Activated naive CD4-positive, alpha-beta T cell treated with anti-CD3 and anti-CD28 coated beads, Interleukin-2, amount 50 U/mL, for 72 hours (primary cell): ENCODE measurements at regions not wholly inside any gene's neighbourhood (a gene's known extent, or its start where the extent isn't known, plus 50 kb on each side); places are given as distances from the start of the nearest gene placed in this dataset.
A peak's percentile ranks its signal among the peaks of the same experiment; 100 is the strongest.

ENCODE experiments used
- ATAC-seq, 2 donors: fragments of 150-1000 bp; cut with Tn5 transposase; 2 replicates each; pipeline ENCODE4 v1.10.0; 2021; ENCODE audit warnings: mild to moderate bottlenecking in 2 of 2, moderate library complexity in 2 of 2
- DNase-seq, 2 donors: peaks; one replicate each; pipeline ENCODE4 v3.0.0; 2021 to 2022; ENCODE audit warnings: low spot score in 2 of 2
- H3K27ac Mint-ChIP-seq, 2 donors: one replicate each; pipeline ENCODE4 v1.8.0; 2022; ENCODE audit warnings: mild to moderate bottlenecking in 2 of 2, mixed read lengths in 2 of 2
- H3K36me3 Mint-ChIP-seq, 2 donors: one replicate each; pipeline ENCODE4 v1.8.0; 2022; ENCODE audit warnings: mixed read lengths in 2 of 2
- H3K9me3 Mint-ChIP-seq, 2 donors: one replicate each; pipeline ENCODE4 v1.8.0; 2022; ENCODE audit warnings: mixed read lengths in 2 of 2

DNA sequence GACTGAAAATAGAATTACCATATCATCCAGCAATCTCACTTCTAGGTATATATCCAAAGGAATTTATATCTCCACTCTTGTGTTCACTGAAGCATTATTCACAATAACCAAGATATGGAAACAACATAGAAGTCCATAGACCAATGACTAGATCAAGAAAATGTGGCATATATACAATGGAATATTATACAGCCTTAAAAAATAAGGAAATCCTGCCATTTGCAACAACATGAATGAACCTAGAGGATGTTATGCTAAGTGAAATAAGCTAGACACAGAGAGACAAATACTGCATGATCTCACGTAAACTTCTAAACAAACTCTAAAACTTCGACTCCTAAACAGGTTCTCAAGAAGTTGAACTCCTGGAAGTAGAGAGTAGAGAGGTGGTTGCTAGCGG is 254.5 kb downstream of the SKIDA1 start:
- ATAC-seq (no peak), DNase-seq (no peak)
- H3K9me3 Mint-ChIP-seq = peaks cover 7% of the 10 kb centered on the region in 2 donors
- H3K27ac Mint-ChIP-seq = no peak overlapping the region
- no peaks in the 10 kb centered on the region for H3K36me3 Mint-ChIP-seq

DNA sequence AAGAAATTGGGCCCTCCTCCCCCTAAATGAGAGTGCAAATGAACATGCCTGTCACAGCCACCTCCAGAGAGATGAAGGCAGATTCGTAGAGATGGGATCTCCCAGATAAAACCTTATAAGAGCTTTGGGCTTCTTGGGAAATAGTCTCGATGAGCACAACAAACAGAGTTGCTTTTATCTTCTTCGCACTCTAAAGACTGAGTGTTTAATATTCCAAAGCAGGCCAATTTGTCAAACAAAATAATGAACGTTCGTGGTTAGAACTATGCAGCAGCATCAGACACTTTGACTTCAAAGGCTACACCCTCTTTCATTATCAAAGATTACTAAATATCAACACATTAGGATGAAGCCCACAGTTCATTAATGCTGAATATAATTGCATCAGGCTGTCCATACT is 256.2 kb downstream of the SKIDA1 start:
- peaks cover 7% of the 10 kb centered on the region in 2 donors for H3K9me3 Mint-ChIP-seq
- DNase-seq (no peak), ATAC-seq (no peak)
- no peaks in the 10 kb centered on the region for H3K36me3 Mint-ChIP-seq
- H3K27ac Mint-ChIP-seq = no peak overlapping the region

DNA sequence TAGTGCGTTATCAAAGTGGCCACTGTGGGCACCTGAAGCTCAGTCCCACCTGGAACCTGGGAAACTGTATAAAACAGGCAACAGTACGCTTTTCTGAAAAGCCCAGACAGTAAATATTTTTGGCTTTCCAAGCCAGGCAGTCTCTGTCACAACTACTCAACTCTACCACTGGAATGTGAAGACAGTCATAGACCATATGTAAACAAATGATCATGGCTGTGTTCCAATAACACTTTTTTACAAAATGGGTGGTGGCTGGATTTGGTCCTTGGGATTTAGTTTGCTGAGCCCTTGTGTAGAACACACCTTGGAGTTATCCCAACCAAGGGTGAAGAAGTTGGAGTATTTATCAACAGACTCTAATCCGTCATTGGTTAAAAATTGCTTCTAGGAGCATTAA is 259.9 kb downstream of the SKIDA1 start:
- ATAC-seq (no peak), DNase-seq (no peak)
- Mint-ChIP-seq H3K36me3 (no peaks in the 10 kb centered on the region), H3K27ac (no peak overlapping the region), H3K9me3 (peaks cover under 1 to 1% of the 10 kb centered on the region in 2 donors)

DNA sequence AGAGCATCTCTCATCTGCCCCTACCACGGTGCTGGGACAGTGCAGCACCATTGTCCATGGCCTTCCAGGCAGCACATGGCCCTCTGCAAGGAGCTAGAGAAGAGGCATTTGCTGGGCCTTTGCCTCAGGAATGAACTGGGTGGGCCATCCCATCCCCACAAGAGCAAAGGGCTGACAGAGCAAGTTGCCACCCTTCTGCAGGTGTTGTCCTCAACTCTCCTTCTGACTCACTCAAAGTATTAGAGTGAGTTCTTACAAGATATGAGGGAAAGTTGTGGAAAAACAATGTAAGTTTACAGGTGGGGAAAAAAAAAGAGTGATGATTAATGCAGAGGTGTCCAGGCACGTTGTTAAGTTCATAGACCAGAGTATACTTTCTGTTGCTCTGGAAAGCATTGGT is 261.2 kb downstream of the SKIDA1 start:
- ATAC-seq (peak in 1 of 2 donors; percentile 75), DNase-seq (no peak)
- Mint-ChIP-seq H3K36me3 (no peaks in the 10 kb centered on the region), H3K27ac (no peak overlapping the region), H3K9me3 (no peaks in the 10 kb centered on the region)

DNA sequence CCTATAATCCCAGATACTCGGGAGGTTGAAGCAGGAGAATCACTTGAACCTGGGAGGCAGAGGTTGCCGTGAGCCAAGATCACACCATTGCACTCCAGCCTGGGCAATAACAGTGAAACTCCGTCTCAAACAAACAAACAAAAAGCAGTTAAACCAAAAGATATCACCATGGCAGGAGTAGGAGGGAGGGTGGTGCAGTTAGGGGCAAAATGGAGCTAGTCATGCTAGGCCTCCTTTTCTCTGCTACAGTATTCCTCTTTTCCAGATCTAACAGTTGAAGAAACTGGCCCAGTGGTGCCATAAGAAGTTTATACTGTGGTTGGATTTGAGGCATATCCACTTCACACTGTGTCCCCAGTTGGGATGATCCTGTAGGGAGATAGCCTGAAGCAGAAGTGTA is 261.6 kb downstream of the SKIDA1 start:
- ATAC-seq = no peak
- no peaks in the 10 kb centered on the region for H3K36me3 Mint-ChIP-seq
- H3K9me3 Mint-ChIP-seq = no peaks in the 10 kb centered on the region
- H3K27ac Mint-ChIP-seq = no peak overlapping the region
- DNase-seq = no peak

DNA sequence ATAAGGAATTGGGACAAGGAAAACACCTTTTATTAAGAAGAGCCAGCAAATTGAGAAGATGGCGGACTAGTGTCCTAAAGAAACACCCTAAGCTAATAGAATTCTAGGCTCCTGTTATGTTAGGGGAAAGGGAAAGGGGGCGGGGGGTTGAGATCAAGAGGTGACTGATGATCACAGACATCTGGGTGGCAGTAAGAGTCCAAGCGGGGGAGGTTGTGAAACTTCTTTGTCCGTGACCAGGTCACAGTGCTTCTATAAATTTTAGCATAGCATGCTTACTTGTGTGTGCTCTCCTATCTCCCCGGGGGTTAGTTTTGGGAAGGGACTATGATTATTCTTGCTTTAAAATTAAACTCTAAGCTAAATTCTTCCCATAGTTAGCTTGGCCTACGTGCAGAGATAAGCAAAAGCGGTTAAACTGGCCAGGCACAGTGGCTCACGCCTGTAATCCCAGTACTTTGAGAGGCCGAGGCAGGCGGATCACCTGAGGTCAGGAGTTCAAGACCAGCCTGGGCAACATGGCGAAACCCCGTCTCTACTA is 262.1 kb downstream of the SKIDA1 start:
- Mint-ChIP-seq H3K36me3 (no peaks in the 10 kb centered on the region), H3K27ac (no peak overlapping the region), H3K9me3 (no peaks in the 10 kb centered on the region)
- DNase-seq (no peak), ATAC-seq (no peak)

DNA sequence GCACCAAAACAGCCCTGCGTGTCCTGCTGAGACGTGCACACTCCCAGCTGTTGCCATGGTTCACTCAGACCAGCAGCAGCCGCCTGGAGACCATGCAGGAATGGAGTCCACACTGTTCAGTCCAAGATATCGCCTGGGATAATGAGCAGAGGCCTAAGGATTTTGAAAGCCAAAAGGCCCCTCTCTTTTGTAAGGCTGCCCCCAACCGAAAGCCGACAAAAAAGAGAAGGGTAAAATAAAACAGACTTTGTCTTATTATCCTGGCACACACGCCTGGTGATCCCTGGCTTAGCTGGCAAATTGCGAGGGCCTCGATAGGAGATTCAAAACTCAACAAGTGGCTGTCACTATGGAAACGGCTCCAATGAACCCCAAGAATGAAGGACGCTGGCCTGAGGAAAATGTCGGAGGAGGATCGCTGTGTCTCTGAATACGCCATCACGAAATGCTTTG is 263.6 kb downstream of the SKIDA1 start:
- no peaks in the 10 kb centered on the region for H3K36me3 Mint-ChIP-seq
- ATAC-seq = no peak

DNA sequence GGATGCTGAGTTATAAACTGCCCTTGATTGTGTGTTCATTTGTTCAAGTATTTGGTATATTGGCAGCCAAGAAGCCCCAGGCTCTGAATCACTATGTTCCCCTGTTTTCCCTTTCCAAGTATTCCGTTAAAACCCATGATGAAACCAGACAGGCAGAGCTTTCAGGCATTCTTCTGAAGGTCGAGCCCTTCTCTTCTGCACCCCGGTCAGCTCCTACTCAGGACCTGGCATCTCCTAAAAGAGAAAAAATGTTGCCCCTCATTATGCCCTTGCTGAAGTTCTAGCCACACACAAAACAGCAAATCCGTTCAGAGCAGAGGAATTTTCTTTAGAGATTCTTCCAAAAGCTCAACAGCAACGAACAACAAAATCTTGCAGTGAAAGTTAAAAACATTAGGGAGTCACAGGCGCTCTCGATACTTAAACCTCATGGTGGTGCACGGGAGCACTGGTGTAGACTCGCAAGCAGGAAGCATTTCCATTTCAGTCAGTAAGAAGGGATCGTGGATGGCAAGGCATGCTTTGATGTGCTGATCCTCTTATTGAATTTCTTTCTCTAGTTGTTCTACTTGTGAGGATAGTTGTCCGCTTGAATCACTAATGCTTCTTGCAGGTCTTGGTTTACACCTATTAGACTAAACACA is 264.9 kb downstream of the SKIDA1 start:
- no peak for ATAC-seq
- Mint-ChIP-seq H3K36me3 (no peaks in the 10 kb centered on the region), H3K27ac (no peak overlapping the region), H3K9me3 (no peaks in the 10 kb centered on the region)
- DNase-seq = no peak

More for the DNA sequence above, 263.6 kb downstream of the SKIDA1 start:
- no peaks in the 10 kb centered on the region for H3K9me3 Mint-ChIP-seq
- H3K27ac Mint-ChIP-seq = no peak overlapping the region
- no peak for DNase-seq

DNA sequence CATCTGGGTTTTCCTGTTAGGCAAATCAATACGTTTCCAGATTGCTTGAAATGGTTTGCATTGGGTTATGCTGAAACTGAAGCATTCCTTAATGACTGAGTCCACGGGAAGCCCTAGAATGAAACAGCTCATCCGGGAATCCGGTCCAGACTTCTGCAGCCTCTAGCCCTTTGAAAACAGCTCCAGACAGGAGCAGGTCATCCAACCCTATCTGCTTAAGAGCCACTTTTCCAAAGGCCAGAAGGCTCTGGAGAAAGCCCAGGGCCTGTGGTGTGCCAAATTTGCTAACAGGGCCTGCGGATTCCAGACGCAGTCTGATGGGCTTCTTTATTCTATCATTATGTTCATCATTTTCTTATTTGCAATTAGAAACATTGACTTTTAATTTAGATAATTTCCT is 265.4 kb downstream of the SKIDA1 start:
- H3K27ac Mint-ChIP-seq = no peak overlapping the region
- ATAC-seq = no peak
- H3K9me3 Mint-ChIP-seq = no peaks in the 10 kb centered on the region
- no peaks in the 10 kb centered on the region for H3K36me3 Mint-ChIP-seq
- no peak for DNase-seq

DNA sequence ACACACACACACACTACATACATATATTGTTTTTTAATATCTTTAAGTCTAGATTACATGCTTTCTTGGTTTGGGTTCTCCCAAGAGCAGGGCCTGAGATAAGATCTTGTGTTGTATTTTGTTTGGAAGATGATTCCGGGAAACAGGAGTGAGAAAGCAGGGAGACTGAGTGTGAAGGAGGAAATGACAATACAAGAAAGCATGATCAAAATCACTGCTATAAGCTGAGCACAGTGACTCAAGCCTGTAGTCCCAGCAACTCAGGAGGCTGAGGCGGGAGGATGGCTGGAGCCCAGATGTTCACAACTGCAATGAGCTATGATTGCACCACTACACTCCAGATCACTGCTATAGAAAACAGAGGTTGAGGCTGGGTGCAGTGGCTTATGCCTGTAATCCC is 267.6 kb downstream of the SKIDA1 start:
- H3K9me3 Mint-ChIP-seq = no peaks in the 10 kb centered on the region
- H3K27ac Mint-ChIP-seq = no peak overlapping the region
- DNase-seq (no peak), ATAC-seq (no peak)
- no peaks in the 10 kb centered on the region for H3K36me3 Mint-ChIP-seq

DNA sequence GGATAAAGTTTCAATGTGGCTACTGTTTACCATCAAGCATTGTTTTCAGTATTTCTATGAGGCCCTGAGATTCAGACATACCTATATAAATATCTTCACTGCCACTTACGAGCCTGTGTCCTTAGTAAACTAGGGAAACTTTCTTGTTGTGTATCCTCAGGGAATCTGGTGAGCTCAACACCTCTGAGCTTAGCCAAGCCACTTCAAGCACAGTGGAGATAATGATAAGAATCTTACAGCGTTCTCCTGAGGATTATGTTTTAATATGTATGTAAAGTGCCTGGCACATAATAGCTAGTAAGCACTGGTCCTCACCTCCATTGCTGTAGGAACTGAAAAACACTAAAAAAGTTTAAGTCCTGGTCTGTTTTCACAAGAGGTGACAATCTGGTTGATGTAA is 268.3 kb downstream of the SKIDA1 start:
- DNase-seq (no peak), ATAC-seq (no peak)
- Mint-ChIP-seq H3K27ac (no peak overlapping the region), H3K36me3 (no peaks in the 10 kb centered on the region), H3K9me3 (no peaks in the 10 kb centered on the region)

DNA sequence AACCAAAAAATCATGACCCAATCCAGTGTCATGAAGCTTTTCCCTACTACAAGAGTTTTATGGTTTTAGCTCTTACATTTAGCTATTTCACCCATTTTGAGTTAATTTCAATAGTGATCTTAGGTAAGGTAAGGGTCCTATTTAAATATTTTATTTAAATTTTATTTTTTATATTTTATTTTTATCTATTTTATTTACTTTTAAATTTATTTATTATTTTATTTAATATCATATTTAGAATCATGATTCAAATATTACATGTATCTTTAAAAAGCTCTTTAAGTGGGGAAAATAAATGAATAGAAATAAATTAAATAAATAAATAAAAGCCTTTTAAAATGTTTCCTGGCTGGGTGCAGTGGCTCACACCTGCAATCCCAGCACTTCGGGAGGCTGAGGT is 276.0 kb downstream of the SKIDA1 start:
- no peak for DNase-seq
- peaks cover 0 to 4% of the 10 kb centered on the region in 2 donors for H3K9me3 Mint-ChIP-seq
- no peaks in the 10 kb centered on the region for H3K36me3 Mint-ChIP-seq
- H3K27ac Mint-ChIP-seq = no peak overlapping the region
- no peak for ATAC-seq

DNA sequence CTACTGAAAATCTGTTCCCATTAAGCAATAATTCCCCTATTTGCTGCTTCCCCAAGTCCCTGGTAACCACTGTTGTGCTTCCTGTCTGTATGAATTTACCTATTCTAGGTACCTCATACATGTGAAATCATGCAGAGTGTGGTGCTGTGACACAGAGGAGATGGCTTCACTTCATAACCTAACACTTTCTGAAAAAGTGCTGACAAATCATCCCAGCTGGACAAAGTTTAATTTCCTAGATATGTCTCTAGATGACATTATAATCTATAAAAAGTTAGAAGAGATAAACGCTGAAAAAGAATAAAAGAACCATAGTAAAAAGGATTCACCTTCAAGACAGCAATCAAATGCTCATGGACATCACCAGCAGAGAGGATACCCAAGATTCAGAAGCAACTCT is 277.9 kb downstream of the SKIDA1 start:
- no peaks in the 10 kb centered on the region for H3K36me3 Mint-ChIP-seq
- ATAC-seq (no peak), DNase-seq (no peak)
- H3K9me3 Mint-ChIP-seq = peaks cover 0 to 4% of the 10 kb centered on the region in 2 donors
- no peak overlapping the region for H3K27ac Mint-ChIP-seq

DNA sequence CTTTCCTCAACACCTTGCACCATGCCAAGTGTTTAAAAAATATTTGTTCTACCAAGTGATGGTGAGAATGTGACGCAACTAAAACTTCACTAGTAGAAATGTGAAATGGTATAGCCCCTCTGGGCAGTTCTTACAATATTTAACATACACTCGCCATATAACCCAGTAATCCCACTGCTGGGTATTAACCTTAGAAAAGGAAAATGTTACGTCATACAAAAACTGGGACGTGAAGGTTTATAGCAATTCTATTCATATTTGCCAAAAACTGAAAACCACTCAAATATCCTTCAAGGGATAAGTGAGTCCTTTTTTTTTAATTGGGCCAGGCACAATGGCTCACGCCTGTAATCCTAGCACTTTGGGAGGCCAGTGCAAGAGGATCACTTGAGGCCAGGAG is 279.3 kb downstream of the SKIDA1 start:
- ATAC-seq (no peak), DNase-seq (no peak)
- H3K9me3 Mint-ChIP-seq = peaks cover 0 to 4% of the 10 kb centered on the region in 2 donors
- H3K27ac Mint-ChIP-seq = no peak overlapping the region
- no peaks in the 10 kb centered on the region for H3K36me3 Mint-ChIP-seq

DNA sequence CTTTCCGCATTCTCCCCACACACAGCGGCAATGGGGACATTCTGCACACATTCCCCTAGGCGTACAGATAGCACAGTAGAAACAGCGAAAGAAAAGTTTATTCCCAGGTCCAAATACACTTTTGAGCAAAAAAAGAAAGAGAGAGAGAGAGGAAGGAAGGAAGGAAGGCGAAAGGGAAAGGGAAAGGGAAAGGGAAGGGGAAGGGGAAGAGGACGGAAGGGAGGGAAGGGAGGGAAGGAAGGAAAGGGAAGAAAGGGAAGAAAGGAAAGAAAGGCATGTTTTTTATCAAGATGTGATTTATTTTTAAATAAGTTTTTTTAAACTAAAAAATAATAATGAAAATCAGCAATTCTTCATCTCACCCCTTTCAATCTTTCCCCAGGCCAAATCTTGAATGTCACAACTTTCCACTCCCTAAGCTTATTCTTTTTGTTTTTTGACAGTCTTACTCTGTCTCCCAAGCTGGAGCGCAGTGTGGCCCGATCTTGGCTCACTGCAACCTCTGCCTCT is 281.7 kb downstream of the SKIDA1 start:
- no peaks in the 10 kb centered on the region for H3K36me3 Mint-ChIP-seq
- no peak for DNase-seq
- no peak for ATAC-seq
- H3K27ac Mint-ChIP-seq = no peak overlapping the region
- peaks cover 0 to 4% of the 10 kb centered on the region in 2 donors for H3K9me3 Mint-ChIP-seq

DNA sequence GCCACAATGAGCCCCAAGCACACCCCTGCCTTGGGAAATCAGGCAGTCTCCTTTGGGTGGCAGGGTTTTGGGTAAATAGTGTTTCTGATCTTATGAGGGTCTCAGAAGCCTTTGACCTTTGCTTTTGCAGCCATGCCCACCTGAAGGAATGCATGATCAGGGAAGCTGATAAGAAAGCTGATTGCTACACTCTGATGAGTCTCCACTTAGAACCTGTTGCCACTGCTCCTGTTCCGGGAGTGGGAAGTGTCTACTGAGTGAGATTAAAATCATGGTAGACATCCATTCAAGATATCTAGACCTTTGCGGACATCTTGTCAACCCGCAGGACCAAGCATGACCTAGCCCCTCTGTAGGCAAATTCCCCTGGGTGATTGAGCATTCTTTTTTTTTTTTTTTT is 282.6 kb downstream of the SKIDA1 start:
- no peak overlapping the region for H3K27ac Mint-ChIP-seq
- DNase-seq (no peak), ATAC-seq (no peak)
- peaks cover 0 to 4% of the 10 kb centered on the region in 2 donors for H3K9me3 Mint-ChIP-seq
- no peaks in the 10 kb centered on the region for H3K36me3 Mint-ChIP-seq

DNA sequence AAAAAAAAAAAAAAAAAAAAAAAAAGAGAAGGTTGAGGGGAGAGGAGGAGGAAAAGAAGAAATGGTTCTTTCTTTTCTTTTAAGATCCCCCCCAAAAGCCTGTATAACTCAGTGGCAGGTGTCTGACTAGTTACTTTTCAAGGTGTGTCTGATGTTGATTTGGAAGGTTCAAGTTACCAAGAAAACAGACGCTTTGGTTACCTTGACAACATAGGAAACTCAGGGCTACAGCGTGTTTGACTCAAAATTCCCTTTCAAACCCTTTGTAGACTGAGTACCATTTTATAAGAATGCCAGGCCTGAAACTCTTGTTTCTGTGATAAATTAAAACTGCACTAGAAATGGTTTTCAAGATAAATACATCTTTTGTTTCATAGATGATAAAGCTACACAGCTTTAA is 286.8 kb downstream of the SKIDA1 start:
- no peaks in the 10 kb centered on the region for H3K36me3 Mint-ChIP-seq
- no peak for DNase-seq
- ATAC-seq = peak in 1 of 2 donors; percentile 50
- H3K9me3 Mint-ChIP-seq = peaks cover 4 to 7% of the 10 kb centered on the region in 2 donors
- H3K27ac Mint-ChIP-seq = no peak overlapping the region

DNA sequence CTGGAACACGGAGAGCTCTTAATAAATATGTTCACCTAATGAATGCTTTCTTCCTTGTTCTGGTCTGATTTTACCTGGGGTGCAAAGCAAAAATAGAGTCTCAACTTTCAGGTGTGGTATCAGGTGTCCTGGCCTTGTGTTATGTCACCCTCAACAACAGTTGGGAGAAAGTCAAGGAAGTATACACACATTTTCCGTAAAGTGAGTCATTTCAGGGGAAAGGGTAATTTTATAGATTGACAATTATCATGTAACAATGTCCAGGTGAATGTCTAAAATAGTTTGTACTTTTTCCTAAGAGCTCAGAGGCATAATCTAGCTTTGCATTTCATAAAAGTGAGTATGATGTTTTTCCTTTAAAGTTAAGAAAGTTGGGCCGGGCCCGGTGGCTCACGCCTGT is 287.4 kb downstream of the SKIDA1 start:
- no peak for ATAC-seq
- no peaks in the 10 kb centered on the region for H3K36me3 Mint-ChIP-seq
- H3K9me3 Mint-ChIP-seq = peaks cover 4 to 7% of the 10 kb centered on the region in 2 donors
- no peak for DNase-seq
- no peak overlapping the region for H3K27ac Mint-ChIP-seq
